ENCODE measurements at regions not wholly inside any gene's neighbourhood (a gene's known extent, or its start where the extent isn't known, plus 50 kb on each side); places are given as distances from the start of the nearest gene placed in this dataset.
"Not testable (repeated sequence)": the region's sequence is repeated elsewhere in the genome, so short reads cannot be mapped to it uniquely, and the experiment has no call there.

DNA sequence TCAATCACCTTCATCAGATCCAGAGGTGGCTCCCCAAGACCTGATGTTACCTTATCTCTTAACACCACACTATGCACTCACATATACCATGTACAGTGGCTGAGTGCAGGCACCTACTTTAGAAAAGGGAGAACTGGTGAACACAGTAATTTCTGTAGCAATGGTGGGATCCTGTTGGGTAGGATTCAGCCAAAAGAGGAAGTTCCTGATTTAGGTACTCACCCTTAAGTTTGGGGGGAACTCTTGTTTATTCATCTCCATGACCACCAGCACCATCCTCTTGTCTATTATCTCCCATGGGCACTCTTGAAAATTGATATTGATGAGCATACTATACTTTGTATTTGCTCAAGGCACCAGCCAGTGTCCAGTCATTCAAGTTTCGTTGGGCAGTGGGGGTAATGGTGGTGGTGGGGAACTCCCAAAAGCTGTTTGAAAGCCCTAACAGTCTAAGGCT, 324.4 kb downstream of the LMO7 start:
- TF ChIP-seq, protein P1, sequence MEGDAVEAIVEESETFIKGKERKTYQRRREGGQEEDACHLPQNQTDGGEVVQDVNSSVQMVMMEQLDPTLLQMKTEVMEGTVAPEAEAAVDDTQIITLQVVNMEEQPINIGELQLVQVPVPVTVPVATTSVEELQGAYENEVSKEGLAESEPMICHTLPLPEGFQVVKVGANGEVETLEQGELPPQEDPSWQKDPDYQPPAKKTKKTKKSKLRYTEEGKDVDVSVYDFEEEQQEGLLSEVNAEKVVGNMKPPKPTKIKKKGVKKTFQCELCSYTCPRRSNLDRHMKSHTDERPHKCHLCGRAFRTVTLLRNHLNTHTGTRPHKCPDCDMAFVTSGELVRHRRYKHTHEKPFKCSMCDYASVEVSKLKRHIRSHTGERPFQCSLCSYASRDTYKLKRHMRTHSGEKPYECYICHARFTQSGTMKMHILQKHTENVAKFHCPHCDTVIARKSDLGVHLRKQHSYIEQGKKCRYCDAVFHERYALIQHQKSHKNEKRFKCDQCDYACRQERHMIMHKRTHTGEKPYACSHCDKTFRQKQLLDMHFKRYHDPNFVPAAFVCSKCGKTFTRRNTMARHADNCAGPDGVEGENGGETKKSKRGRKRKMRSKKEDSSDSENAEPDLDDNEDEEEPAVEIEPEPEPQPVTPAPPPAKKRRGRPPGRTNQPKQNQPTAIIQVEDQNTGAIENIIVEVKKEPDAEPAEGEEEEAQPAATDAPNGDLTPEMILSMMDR (IDR thresholded peaks at IDR 0.05; ENCODE audit: borderline replicate concordance, extremely low read depth, insufficient read depth), result no peak
- Histone ChIP-seq H3K9me3 (ENCODE audit: control insufficient read depth in 2 of 3, insufficient read depth in 1 of 3, low read length in 3 of 3) (no peaks in the 10 kb centered on the region), H3K36me3 (ENCODE audit: control insufficient read depth in 2 of 3, insufficient read depth in 3 of 3, low read length in 3 of 3) (no peaks in the 10 kb centered on the region), H3K27ac (ENCODE audit: low read depth in 2 of 2, low read length in 2 of 2) (no peak overlapping the region), H3K4me1 (ENCODE audit: control insufficient read depth in 2 of 3, insufficient read depth in 2 of 3, low read depth in 1 of 3, low read length in 3 of 3) (no peaks in the 10 kb centered on the region), H3K4me3 (ENCODE audit: low read length in 3 of 3) (no peak overlapping the region), H3K9ac (ENCODE audit: low read length in 3 of 3) (no peak overlapping the region), H3K27me3 (ENCODE audit: control insufficient read depth, insufficient read depth, low read length) (no peaks in the 10 kb centered on the region)
- no peak for DNase-seq
- intact Hi-C loops (cut with DNase I), result no loop called here
- no peak for FAIRE-seq

DNA sequence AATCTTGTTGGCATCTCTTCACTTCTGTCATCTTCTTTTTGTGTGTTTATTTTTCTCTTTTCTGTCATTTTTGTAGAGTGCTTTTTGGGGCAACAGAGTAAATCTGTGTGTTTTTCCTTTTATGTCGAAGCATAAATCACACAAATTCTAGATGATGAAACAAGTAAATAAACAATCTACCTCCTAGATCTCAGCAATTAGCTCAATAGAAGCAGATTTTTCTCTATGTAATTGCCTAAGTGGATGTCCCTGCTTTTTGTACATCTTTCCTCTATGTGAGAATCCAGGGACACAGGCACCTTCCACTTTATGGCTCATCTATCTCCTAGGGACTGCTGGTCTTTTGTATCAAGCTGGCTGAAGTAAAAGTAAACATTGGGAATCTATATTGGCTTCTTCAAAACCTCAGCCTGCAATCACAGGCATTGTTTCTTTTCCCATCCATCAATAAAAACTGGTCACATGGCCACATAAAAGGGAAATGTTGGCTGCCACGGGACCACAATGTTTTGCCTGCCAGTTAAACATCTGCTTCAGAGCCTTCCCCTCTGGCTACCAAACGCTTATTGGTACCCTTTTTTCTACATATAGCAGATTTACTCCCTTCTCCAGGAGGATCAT, 323.8 kb downstream of the LMO7 start:
- Histone ChIP-seq H3K9me3 (ENCODE audit: control insufficient read depth in 2 of 3, insufficient read depth in 1 of 3, low read length in 3 of 3) (no peaks in the 10 kb centered on the region), H3K27ac (ENCODE audit: low read depth in 2 of 2, low read length in 2 of 2) (no peak overlapping the region), H3K36me3 (ENCODE audit: control insufficient read depth in 2 of 3, insufficient read depth in 3 of 3, low read length in 3 of 3) (no peaks in the 10 kb centered on the region), H3K9ac (ENCODE audit: low read length in 3 of 3) (no peak overlapping the region), H3K4me3 (ENCODE audit: low read length in 3 of 3) (no peak overlapping the region), H3K27me3 (ENCODE audit: control insufficient read depth, insufficient read depth, low read length) (no peaks in the 10 kb centered on the region), H3K4me1 (ENCODE audit: control insufficient read depth in 2 of 3, insufficient read depth in 2 of 3, low read depth in 1 of 3, low read length in 3 of 3) (no peaks in the 10 kb centered on the region)
- intact Hi-C loops (cut with DNase I), result no loop called here
- TF ChIP-seq, protein P1 (IDR thresholded peaks at IDR 0.05; ENCODE audit: borderline replicate concordance, extremely low read depth, insufficient read depth), result no peak
- FAIRE-seq (no peak), DNase-seq (no peak)

DNA sequence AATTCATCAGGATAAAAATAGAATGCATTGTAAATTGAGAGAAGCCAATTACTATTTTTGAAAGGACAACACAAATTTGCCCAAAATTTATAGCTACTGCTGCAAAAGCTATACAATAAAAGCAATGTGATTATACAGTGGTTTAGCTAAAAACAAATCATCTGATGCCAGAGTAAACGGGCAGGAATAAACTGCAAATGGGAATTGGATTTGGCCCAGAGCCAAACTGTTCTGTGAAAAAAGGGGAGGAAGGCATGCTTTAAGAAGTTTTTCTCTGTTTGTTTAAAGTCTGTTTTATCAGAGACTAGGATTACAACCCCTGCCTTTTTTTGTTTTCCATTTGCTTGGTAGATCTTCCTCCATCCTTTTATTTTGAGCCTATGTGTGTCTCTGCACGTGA, 317.5 kb downstream of the LMO7 start:
- H3K9me3 ChIP-seq (ENCODE audit: control insufficient read depth in 2 of 3, insufficient read depth in 1 of 3, low read length in 3 of 3); FAIRE-seq; DNase-seq; H3K27ac ChIP-seq (ENCODE audit: low read depth in 2 of 2, low read length in 2 of 2); H3K4me1 ChIP-seq (ENCODE audit: control insufficient read depth in 2 of 3, insufficient read depth in 2 of 3, low read depth in 1 of 3, low read length in 3 of 3); H3K9ac ChIP-seq (ENCODE audit: low read length in 3 of 3); H3K4me3 ChIP-seq (ENCODE audit: low read length in 3 of 3); H3K36me3 ChIP-seq (ENCODE audit: control insufficient read depth in 2 of 3, insufficient read depth in 3 of 3, low read length in 3 of 3); intact Hi-C loops (cut with DNase I); H3K27me3 ChIP-seq (ENCODE audit: control insufficient read depth, insufficient read depth, low read length): not testable (repeated sequence)

DNA sequence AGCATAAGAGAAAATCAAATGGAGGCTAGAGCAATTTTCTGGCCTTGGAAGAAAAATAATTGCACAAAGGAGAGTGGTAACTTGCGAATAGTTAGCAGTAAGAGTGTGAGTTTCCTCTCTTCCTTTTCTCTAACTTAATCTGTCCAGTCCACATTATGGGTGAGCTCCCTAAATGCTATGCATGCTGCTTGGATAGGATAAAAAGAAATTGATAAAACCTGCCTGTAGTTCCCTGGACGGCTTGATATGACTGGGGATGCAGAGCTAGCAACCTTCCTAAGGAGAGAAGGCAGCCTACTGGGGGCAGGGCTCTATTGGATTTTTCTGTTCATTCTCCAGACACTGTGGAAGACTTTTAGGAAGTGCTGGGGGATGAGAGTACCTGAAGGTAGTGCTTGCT, 311.3 kb downstream of the LMO7 start:
- TF ChIP-seq, protein P1 (IDR thresholded peaks at IDR 0.05; ENCODE audit: borderline replicate concordance, extremely low read depth, insufficient read depth), result no peak
- Histone ChIP-seq H3K27me3 (ENCODE audit: control insufficient read depth, insufficient read depth, low read length) (no peaks in the 10 kb centered on the region), H3K4me3 (ENCODE audit: low read length in 3 of 3) (no peak overlapping the region), H3K9ac (ENCODE audit: low read length in 3 of 3) (no peak overlapping the region), H3K4me1 (ENCODE audit: control insufficient read depth in 2 of 3, insufficient read depth in 2 of 3, low read depth in 1 of 3, low read length in 3 of 3) (no peaks in the 10 kb centered on the region), H3K36me3 (ENCODE audit: control insufficient read depth in 2 of 3, insufficient read depth in 3 of 3, low read length in 3 of 3) (no peaks in the 10 kb centered on the region), H3K27ac (ENCODE audit: low read depth in 2 of 2, low read length in 2 of 2) (no peak overlapping the region), H3K9me3 (ENCODE audit: control insufficient read depth in 2 of 3, insufficient read depth in 1 of 3, low read length in 3 of 3) (no peaks in the 10 kb centered on the region)
- no peak for DNase-seq
- intact Hi-C loops (cut with DNase I), result no loop called here
- no peak for FAIRE-seq

All from kidney (tissue), 13 donors.